ENCODE measurements at regions not wholly inside any gene's neighbourhood (a gene's known extent, or its start where the extent isn't known, plus 50 kb on each side); places are given as distances from the start of the nearest gene placed in this dataset.
"Not testable (repeated sequence)": the region's sequence is repeated elsewhere in the genome, so short reads cannot be mapped to it uniquely, and the experiment has no call there.

GRCh38 chr10:65416094-65416493 is 1509.7 kb upstream of the LRRTM3 start:
- Histone ChIP-seq H3K9me3 (ENCODE audit: insufficient read depth, low read depth, low read length) (peaks cover 10% of the 10 kb centered on the region), H3K4me3 (ENCODE audit: low read length) (no peak overlapping the region), H3K27ac (ENCODE audit: low read length) (no peak overlapping the region), H3K4me1 (ENCODE audit: insufficient read depth, low read length) (no peaks in the 10 kb centered on the region), H3K9ac (ENCODE audit: low read depth, low read length) (no peak overlapping the region), H3K36me3 (ENCODE audit: insufficient read depth, low read depth, low read length) (no peaks in the 10 kb centered on the region), H3K27me3 (ENCODE audit: insufficient read depth, low read length) (no peaks in the 10 kb centered on the region)

GRCh38 chr10:65419629-65420028 is 1506.2 kb upstream of the LRRTM3 start:
- Histone ChIP-seq H3K9me3 (ENCODE audit: insufficient read depth, low read depth, low read length) (peaks cover 8% of the 10 kb centered on the region), H3K4me1 (ENCODE audit: insufficient read depth, low read length) (no peaks in the 10 kb centered on the region), H3K27ac (ENCODE audit: low read length) (no peak overlapping the region), H3K36me3 (ENCODE audit: insufficient read depth, low read depth, low read length) (no peaks in the 10 kb centered on the region), H3K9ac (ENCODE audit: low read depth, low read length) (no peak overlapping the region), H3K4me3 (ENCODE audit: low read length) (no peak overlapping the region), H3K27me3 (ENCODE audit: insufficient read depth, low read length) (no peaks in the 10 kb centered on the region)

GRCh38 chr10:65423043-65423442 is 1502.8 kb upstream of the LRRTM3 start:
- Histone ChIP-seq H3K27me3 (ENCODE audit: insufficient read depth, low read length) (no peaks in the 10 kb centered on the region), H3K36me3 (ENCODE audit: insufficient read depth, low read depth, low read length) (no peaks in the 10 kb centered on the region), H3K27ac (ENCODE audit: low read length) (no peak overlapping the region), H3K9ac (ENCODE audit: low read depth, low read length) (no peak overlapping the region), H3K4me3 (ENCODE audit: low read length) (no peak overlapping the region), H3K4me1 (ENCODE audit: insufficient read depth, low read length) (no peaks in the 10 kb centered on the region), H3K9me3 (ENCODE audit: insufficient read depth, low read depth, low read length) (no peaks in the 10 kb centered on the region; the same call in 1 of the 2 replicates)

- not testable (repeated sequence) for H3K9ac ChIP-seq (ENCODE audit: low read depth, low read length); H3K4me1 ChIP-seq (ENCODE audit: insufficient read depth, low read length); H3K36me3 ChIP-seq (ENCODE audit: insufficient read depth, low read depth, low read length); H3K9me3 ChIP-seq (ENCODE audit: insufficient read depth, low read depth, low read length); H3K4me3 ChIP-seq (ENCODE audit: low read length); H3K27ac ChIP-seq (ENCODE audit: low read length); H3K27me3 ChIP-seq (ENCODE audit: insufficient read depth, low read length)
Observed at GRCh38 chr10:65429381-65429780, 1496.5 kb upstream of the LRRTM3 start.

GRCh38 chr10:65430979-65431378 is 1494.9 kb upstream of the LRRTM3 start:
- Histone ChIP-seq H3K9me3 (ENCODE audit: insufficient read depth, low read depth, low read length) (no peaks in the 10 kb centered on the region), H3K9ac (ENCODE audit: low read depth, low read length) (no peak overlapping the region), H3K27ac (ENCODE audit: low read length) (no peak overlapping the region), H3K27me3 (ENCODE audit: insufficient read depth, low read length) (no peaks in the 10 kb centered on the region), H3K4me1 (ENCODE audit: insufficient read depth, low read length) (no peaks in the 10 kb centered on the region), H3K36me3 (ENCODE audit: insufficient read depth, low read depth, low read length) (no peaks in the 10 kb centered on the region), H3K4me3 (ENCODE audit: low read length) (no peak overlapping the region)

GRCh38 chr10:65470986-65471385 is 1454.8 kb upstream of the LRRTM3 start:
- H3K36me3 ChIP-seq (ENCODE audit: insufficient read depth, low read depth, low read length): no peaks in the 10 kb centered on the region
- no peak overlapping the region for H3K4me3 ChIP-seq (ENCODE audit: low read length)
- no peaks in the 10 kb centered on the region for H3K9me3 ChIP-seq (ENCODE audit: insufficient read depth, low read depth, low read length)
- no peaks in the 10 kb centered on the region for H3K4me1 ChIP-seq (ENCODE audit: insufficient read depth, low read length)
- H3K27me3 ChIP-seq (ENCODE audit: insufficient read depth, low read length): no peaks in the 10 kb centered on the region
- no peak overlapping the region for H3K27ac ChIP-seq (ENCODE audit: low read length)
- no peak overlapping the region for H3K9ac ChIP-seq (ENCODE audit: low read depth, low read length)

- no peaks in the 10 kb centered on the region for H3K9me3 ChIP-seq (ENCODE audit: insufficient read depth, low read depth, low read length)
- H3K9ac ChIP-seq (ENCODE audit: low read depth, low read length): no peak overlapping the region
- H3K36me3 ChIP-seq (ENCODE audit: insufficient read depth, low read depth, low read length): no peaks in the 10 kb centered on the region
- no peak overlapping the region for H3K4me3 ChIP-seq (ENCODE audit: low read length)
- H3K4me1 ChIP-seq (ENCODE audit: insufficient read depth, low read length): no peaks in the 10 kb centered on the region
- H3K27ac ChIP-seq (ENCODE audit: low read length): no peak overlapping the region
- H3K27me3 ChIP-seq (ENCODE audit: insufficient read depth, low read length): no peaks in the 10 kb centered on the region
Observed at GRCh38 chr10:65482848-65483247, 1443.0 kb upstream of the LRRTM3 start.

- Histone ChIP-seq H3K27me3 (ENCODE audit: insufficient read depth, low read length) (no peaks in the 10 kb centered on the region), H3K9ac (ENCODE audit: low read depth, low read length) (no peak overlapping the region), H3K4me1 (ENCODE audit: insufficient read depth, low read length) (no peaks in the 10 kb centered on the region), H3K9me3 (ENCODE audit: insufficient read depth, low read depth, low read length) (no peaks in the 10 kb centered on the region), H3K36me3 (ENCODE audit: insufficient read depth, low read depth, low read length) (no peaks in the 10 kb centered on the region), H3K4me3 (ENCODE audit: low read length) (no peak overlapping the region), H3K27ac (ENCODE audit: low read length) (no peak overlapping the region)
Observed at GRCh38 chr10:65491799-65492198, 1434.0 kb upstream of the LRRTM3 start.

- H3K4me1 ChIP-seq (ENCODE audit: insufficient read depth, low read length): no peaks in the 10 kb centered on the region
Observed at GRCh38 chr10:65496541-65496940, 1429.3 kb upstream of the LRRTM3 start.

GRCh38 chr10:65497837-65498236 is 1428.0 kb upstream of the LRRTM3 start:
- H3K27me3 ChIP-seq (ENCODE audit: insufficient read depth, low read length): no peaks in the 10 kb centered on the region
- H3K4me1 ChIP-seq (ENCODE audit: insufficient read depth, low read length): no peaks in the 10 kb centered on the region
- no peak overlapping the region for H3K27ac ChIP-seq (ENCODE audit: low read length)
- no peak overlapping the region for H3K4me3 ChIP-seq (ENCODE audit: low read length)
- H3K9ac ChIP-seq (ENCODE audit: low read depth, low read length): no peak overlapping the region
- H3K36me3 ChIP-seq (ENCODE audit: insufficient read depth, low read depth, low read length): no peaks in the 10 kb centered on the region
- H3K9me3 ChIP-seq (ENCODE audit: insufficient read depth, low read depth, low read length): no peaks in the 10 kb centered on the region

More at GRCh38 chr10:65496541-65496940, 1429.3 kb upstream of the LRRTM3 start:
- Histone ChIP-seq H3K9me3 (ENCODE audit: insufficient read depth, low read depth, low read length) (no peaks in the 10 kb centered on the region), H3K36me3 (ENCODE audit: insufficient read depth, low read depth, low read length) (no peaks in the 10 kb centered on the region), H3K9ac (ENCODE audit: low read depth, low read length) (no peak overlapping the region), H3K27ac (ENCODE audit: low read length) (no peak overlapping the region), H3K27me3 (ENCODE audit: insufficient read depth, low read length) (no peaks in the 10 kb centered on the region), H3K4me3 (ENCODE audit: low read length) (no peak overlapping the region)

- no peaks in the 10 kb centered on the region for H3K36me3 ChIP-seq (ENCODE audit: insufficient read depth, low read depth, low read length)
- no peak overlapping the region for H3K9ac ChIP-seq (ENCODE audit: low read depth, low read length)
- H3K4me3 ChIP-seq (ENCODE audit: low read length): no peak overlapping the region
- H3K27ac ChIP-seq (ENCODE audit: low read length): no peak overlapping the region
- no peaks in the 10 kb centered on the region for H3K27me3 ChIP-seq (ENCODE audit: insufficient read depth, low read length)
- no peaks in the 10 kb centered on the region for H3K4me1 ChIP-seq (ENCODE audit: insufficient read depth, low read length)
- H3K9me3 ChIP-seq (ENCODE audit: insufficient read depth, low read depth, low read length): no peaks in the 10 kb centered on the region
Observed at GRCh38 chr10:65500716-65501115, 1425.1 kb upstream of the LRRTM3 start.

- Histone ChIP-seq H3K4me3 (ENCODE audit: low read length) (no peak overlapping the region), H3K4me1 (ENCODE audit: insufficient read depth, low read length) (no peaks in the 10 kb centered on the region), H3K27me3 (ENCODE audit: insufficient read depth, low read length) (no peaks in the 10 kb centered on the region), H3K36me3 (ENCODE audit: insufficient read depth, low read depth, low read length) (no peaks in the 10 kb centered on the region), H3K9ac (ENCODE audit: low read depth, low read length) (no peak overlapping the region), H3K9me3 (ENCODE audit: insufficient read depth, low read depth, low read length) (no peaks in the 10 kb centered on the region), H3K27ac (ENCODE audit: low read length) (no peak overlapping the region)
Observed at GRCh38 chr10:65501259-65501658, 1424.6 kb upstream of the LRRTM3 start.

- H3K27ac ChIP-seq (ENCODE audit: low read length): no peak overlapping the region
- no peak overlapping the region for H3K4me3 ChIP-seq (ENCODE audit: low read length)
- no peaks in the 10 kb centered on the region for H3K9me3 ChIP-seq (ENCODE audit: insufficient read depth, low read depth, low read length)
- no peaks in the 10 kb centered on the region for H3K27me3 ChIP-seq (ENCODE audit: insufficient read depth, low read length)
- H3K36me3 ChIP-seq (ENCODE audit: insufficient read depth, low read depth, low read length): no peaks in the 10 kb centered on the region
- no peak overlapping the region for H3K9ac ChIP-seq (ENCODE audit: low read depth, low read length)
- no peaks in the 10 kb centered on the region for H3K4me1 ChIP-seq (ENCODE audit: insufficient read depth, low read length)
Observed at GRCh38 chr10:65518379-65518778, 1407.5 kb upstream of the LRRTM3 start.

Measured in iPS-20b (cell line).